Erythroblast (primary cell): ENCODE measurements at regions not wholly inside any gene's neighbourhood (a gene's known extent, or its start where the extent isn't known, plus 50 kb on each side); places are given as distances from the start of the nearest gene placed in this dataset.
"Not testable (repeated sequence)": the region's sequence is repeated elsewhere in the genome, so short reads cannot be mapped to it uniquely, and the experiment has no call there.

Experiments used
- GATA1 ChIP-seq: IDR thresholded peaks from 2 replicates; pipeline ENCODE4 v1.6.1; 2011; ENCODE audit warnings: low read depth, mild to moderate bottlenecking, control low read depth, low read length, moderate library complexity
- POLR2A ChIP-seq: IDR thresholded peaks from 2 replicates; pipeline ENCODE4 v1.6.1; 2011; ENCODE audit warnings: mild to moderate bottlenecking, low read length

DNA sequence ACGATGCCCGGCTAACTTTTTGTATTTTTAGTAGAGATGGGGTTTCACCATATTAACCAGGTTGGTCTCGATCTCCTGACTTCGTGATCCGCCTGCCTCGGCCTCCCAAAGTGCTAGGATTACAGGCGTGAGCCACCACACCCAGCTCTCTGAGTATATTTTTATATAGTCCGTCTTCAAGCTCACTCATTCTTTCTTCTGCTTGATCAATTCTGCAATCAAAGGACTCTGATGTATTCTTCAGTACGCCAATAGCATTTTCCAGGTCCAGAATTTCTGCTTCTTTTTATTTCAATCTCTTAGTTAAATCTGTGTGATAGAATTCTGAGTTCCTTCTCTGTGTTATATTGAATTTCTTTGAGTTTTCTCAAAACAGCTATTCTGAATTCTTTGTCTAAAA lies 281.9 kb upstream of the PMFBP1 start:
- not testable (repeated sequence) for TF ChIP-seq POLR2A, GATA1
